Tibial nerve (tissue), 3 donors: ENCODE measurements at regions not wholly inside any gene's neighbourhood (a gene's known extent, or its start where the extent isn't known, plus 50 kb on each side); places are given as distances from the start of the nearest gene placed in this dataset.
"Not testable (repeated sequence)": the region's sequence is repeated elsewhere in the genome, so short reads cannot be mapped to it uniquely, and the experiment has no call there.

Experiments used
- CTCF ChIP-seq, 5 experiments: fragments of 200-600 bp in 3 of 5; fragments of 450-650 bp in 2 of 5; sonication (generic) in 3 of 5; IDR thresholded peaks; one replicate each; pipeline ENCODE4 v1.5.1; 2016 to 2019; ENCODE audit warnings: antibody characterized with exemption in 5 of 5, mild to moderate bottlenecking in 3 of 5, moderate library complexity in 2 of 5
- POLR2A ChIP-seq, 2 donors: fragments of 450-650 bp; IDR thresholded peaks; one replicate each; pipeline ENCODE4 v1.6.1; 2017; ENCODE audit warnings: antibody characterized with exemption in 2 of 2, mild to moderate bottlenecking in 2 of 2, moderate library complexity in 2 of 2

DNA sequence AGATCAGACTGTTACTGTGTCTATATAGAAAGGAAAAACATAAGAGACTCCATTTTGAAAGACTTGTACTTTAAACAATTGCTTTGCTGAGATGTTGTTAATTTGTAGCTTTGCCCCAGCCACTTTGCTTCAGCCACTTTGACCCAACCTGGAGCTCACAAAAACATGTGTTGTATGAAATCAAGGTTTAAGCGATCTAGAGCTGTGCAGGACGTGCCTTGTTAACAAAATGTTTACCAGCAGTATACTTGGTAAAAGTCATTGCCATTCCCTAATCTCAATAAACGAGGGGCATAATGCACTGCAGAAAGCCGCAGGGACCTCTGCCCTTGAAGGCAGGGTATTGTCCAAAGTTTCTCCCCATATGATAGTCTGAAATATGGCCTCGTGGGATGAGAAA, 3919.5 kb upstream of the OR11H1 start:
- not testable (repeated sequence) for TF ChIP-seq POLR2A, CTCF (IDR thresholded peaks at IDR 0.05)
